H1 (cell line): ENCODE measurements at regions not wholly inside any gene's neighbourhood (a gene's known extent, or its start where the extent isn't known, plus 50 kb on each side); places are given as distances from the start of the nearest gene placed in this dataset.

Experiments used
- CTCF ChIA-PET: fragments of 300-600 bp; sonication (Branson Sonifier 250); formaldehyde crosslinking; loops from one replicate; lab custom pipeline; 2021; ENCODE audit not compliant: partially characterized antibody; lab: Charles Lee
- POLR2A ChIA-PET: fragments of 300-600 bp; sonication (Branson Sonifier 250); formaldehyde crosslinking; loops from one replicate; lab custom pipeline; 2021; ENCODE audit warnings: inconsistent platforms; ENCODE audit not compliant: partially characterized antibody; lab: Charles Lee
- DNase-seq, 2 experiments: peaks; one replicate each; pipeline versions ENCODE4 v3.0.0 to v3.0.0-alpha.2; 2010 to 2022; ENCODE audit warnings: low spot score in 2 of 2, low read depth in 1 of 2, mixed read lengths in 1 of 2
- FAIRE-seq: peaks from 2 replicates; lab custom pipeline; 2011; peaks lifted over from hg19 to GRCh38; lab: Jason Lieb, UNC
- H2AFZ ChIP-seq: 2 replicates; pipeline ENCODE4 v1.8.1; 2012; ENCODE audit warnings: low read length, inconsistent platforms
- H2AK5ac ChIP-seq: 2 replicates; pipeline ENCODE4 v1.6.1; 2013; ENCODE audit warnings: low read depth, low read length
- H2BK120ac ChIP-seq: replicated peaks from 2 replicates; pipeline ENCODE3; 2013; ENCODE audit warnings: low read depth, low read length, inconsistent platforms
- H2BK12ac ChIP-seq: 2 replicates; pipeline ENCODE4 v1.6.1; 2013; ENCODE audit warnings: low read depth, low read length
- H2BK15ac ChIP-seq: 2 replicates; pipeline ENCODE4 v1.6.1; 2013; ENCODE audit warnings: low read length
- H2BK20ac ChIP-seq: 2 replicates; pipeline ENCODE4 v1.6.1; 2013; ENCODE audit warnings: low read length
- H2BK5ac ChIP-seq: 2 replicates; pipeline ENCODE4 v1.6.1; 2013; ENCODE audit warnings: low read depth, low read length
- H3K14ac ChIP-seq: 2 replicates; pipeline ENCODE4 v1.6.1; 2013; ENCODE audit warnings: inconsistent platforms; ENCODE audit not compliant: insufficient read length
- H3K18ac ChIP-seq: 2 replicates; pipeline ENCODE4 v1.6.1; 2013; ENCODE audit warnings: low read length; ENCODE audit errors: extremely low read depth
- H3K23ac ChIP-seq: 2 replicates; pipeline ENCODE4 v1.6.1; 2013; ENCODE audit warnings: inconsistent platforms; ENCODE audit not compliant: insufficient read length
- H3K23me2 ChIP-seq: 2 replicates; pipeline ENCODE4 v1.6.1; 2013; ENCODE audit warnings: low read depth, low read length
- H3K27ac ChIP-seq: 2 replicates; pipeline ENCODE4 v1.6.1; 2011; ENCODE audit warnings: low read depth, low read length, inconsistent platforms
- H3K27me3 ChIP-seq, 4 experiments: replicated peaks in 1 of 4; 1 replicate in 1 of 4; 2 replicates in 3 of 4; pipeline versions ENCODE4 v1.6.1 to v1.8.1; 2011 to 2013; ENCODE audit warnings: low read length in 3 of 4, mild to moderate bottlenecking in 3 of 4, inconsistent platforms in 2 of 4, mixed read lengths in 2 of 4, moderate library complexity in 1 of 4; ENCODE audit not compliant: control insufficient read depth in 3 of 4, insufficient read depth in 3 of 4; ENCODE audit errors: extremely low read depth in 1 of 4
- H3K36me3 ChIP-seq, 4 experiments: 2 replicates each; pipeline versions ENCODE4 v1.6.1 to v1.8.1; 2011 to 2013; ENCODE audit warnings: mild to moderate bottlenecking in 4 of 4, low read length in 3 of 4, moderate library complexity in 2 of 4, control low read depth in 1 of 4, inconsistent platforms in 1 of 4; ENCODE audit not compliant: insufficient read depth in 4 of 4, control insufficient read depth in 2 of 4
- H3K4ac ChIP-seq: replicated peaks from 2 replicates; pipeline ENCODE3; 2013; ENCODE audit warnings: low read length, low read depth, mixed read lengths, inconsistent platforms; ENCODE audit not compliant: insufficient read length
- H3K4me1 ChIP-seq, 4 experiments: replicated peaks in 1 of 4; 1 replicate in 1 of 4; 2 replicates in 3 of 4; pipeline versions ENCODE4 v1.6.1 to v1.8.1; 2011 to 2013; ENCODE audit warnings: low read length in 3 of 4, inconsistent platforms in 2 of 4, mixed read lengths in 1 of 4; ENCODE audit not compliant: insufficient read depth in 4 of 4, control insufficient read depth in 3 of 4
- H3K4me2 ChIP-seq, 2 experiments: 2 replicates each; pipeline versions ENCODE4 v1.6.1 to v1.8.1; 2011 to 2013; ENCODE audit warnings: low read depth in 2 of 2, low read length in 2 of 2, control low read depth in 1 of 2, inconsistent platforms in 1 of 2, mild to moderate bottlenecking in 1 of 2; ENCODE audit not compliant: insufficient read depth in 1 of 2
- H3K4me3 ChIP-seq, 4 experiments: fragments of 200-600, 300-600 bp in 1 of 4; sonication (generic), shearing (Covaris generic), sonication (Bioruptor Twin) in 1 of 4; 2 replicates each; pipeline versions ENCODE4 v1.5.1 to v1.8.1; 2011 to 2016; ENCODE audit warnings: low read length in 4 of 4, low read depth in 3 of 4, control low read depth in 2 of 4, inconsistent platforms in 2 of 4, mild to moderate bottlenecking in 2 of 4, mixed read lengths in 1 of 4, moderate library complexity in 1 of 4; ENCODE audit not compliant: insufficient read depth in 2 of 4; ENCODE audit errors: extremely low read depth in 1 of 4
- H3K56ac ChIP-seq: replicated peaks from 2 replicates; pipeline ENCODE3; 2013; ENCODE audit warnings: low read depth, mild to moderate bottlenecking, mixed read lengths, low read length, inconsistent platforms; ENCODE audit not compliant: insufficient read length
- H3K79me1 ChIP-seq: 2 replicates; pipeline ENCODE4 v1.6.1; 2013; ENCODE audit warnings: low read depth, low read length, control low read depth
- H3K79me2 ChIP-seq, 2 experiments: 2 replicates each; pipeline versions ENCODE4 v1.6.1 to v1.8.1; 2012 to 2013; ENCODE audit warnings: low read length in 2 of 2, mild to moderate bottlenecking in 2 of 2, inconsistent platforms in 1 of 2; ENCODE audit not compliant: insufficient read depth in 2 of 2, control insufficient read depth in 1 of 2
- H3K9ac ChIP-seq, 4 experiments: replicated peaks in 1 of 4; 1 replicate in 1 of 4; 2 replicates in 3 of 4; pipeline versions ENCODE4 v1.6.1 to v1.8.1; 2011 to 2013; ENCODE audit warnings: low read depth in 3 of 4, low read length in 3 of 4, control low read depth in 2 of 4, mild to moderate bottlenecking in 2 of 4, moderate library complexity in 2 of 4, inconsistent platforms in 1 of 4; ENCODE audit errors: extremely low read depth in 1 of 4
- H3K9me3 ChIP-seq, 2 experiments: 2 replicates each; pipeline versions ENCODE4 v1.6.1 to v1.8.1; 2012 to 2013; ENCODE audit warnings: mild to moderate bottlenecking in 2 of 2, moderate library complexity in 2 of 2, control low read depth in 1 of 2, inconsistent platforms in 1 of 2, low read depth in 1 of 2, low read length in 1 of 2, mixed read lengths in 1 of 2; ENCODE audit not compliant: insufficient read depth in 2 of 2
- H4K20me1 ChIP-seq, 2 experiments: replicated peaks in 1 of 2; 2 replicates each; pipeline versions ENCODE3 to v1.8.1; 2011 to 2013; ENCODE audit warnings: inconsistent platforms in 2 of 2, low read length in 2 of 2, mild to moderate bottlenecking in 1 of 2; ENCODE audit not compliant: insufficient read depth in 2 of 2, control insufficient read depth in 1 of 2
- H4K5ac ChIP-seq: 2 replicates; pipeline ENCODE4 v1.6.1; 2013; ENCODE audit warnings: low read length, low read depth, mixed read lengths, inconsistent platforms; ENCODE audit not compliant: insufficient read length
- H4K8ac ChIP-seq: 2 replicates; pipeline ENCODE4 v1.8.0; 2013; ENCODE audit warnings: mild to moderate bottlenecking, moderate library complexity, low read length, inconsistent platforms; ENCODE audit not compliant: insufficient read depth; ENCODE audit errors: extremely low read depth
- H4K91ac ChIP-seq: replicated peaks from 2 replicates; pipeline ENCODE3; 2013; ENCODE audit warnings: low read length, mixed read lengths, inconsistent platforms; ENCODE audit not compliant: insufficient read length
- ASH2L ChIP-seq: fragments of 200-600, 300-600 bp; sonication (generic); IDR thresholded peaks from one replicate; pipeline ENCODE4 v1.7.1; 2017; ENCODE audit warnings: low read length
- BRCA1 ChIP-seq: IDR thresholded peaks from 2 replicates; pipeline ENCODE4 v1.6.1; 2012; ENCODE audit warnings: low read depth, low read length, improper control_type of control experiment
- CEBPB ChIP-seq: IDR thresholded peaks from 2 replicates; pipeline ENCODE4 v1.6.1; 2012; ENCODE audit warnings: low read depth, low read length
- EZH2 ChIP-seq: fragments of 200-600 bp; sonication (generic); IDR thresholded peaks from 2 replicates; pipeline ENCODE4 v1.7.1; 2012; ENCODE audit warnings: low read depth, mild to moderate bottlenecking, moderate library complexity, low read length, inconsistent platforms; ENCODE audit not compliant: severe bottlenecking
- HDAC2 ChIP-seq, 2 experiments: fragments of 300-600 bp in 1 of 2; sonication (generic) in 1 of 2; IDR thresholded peaks; 2 replicates each; pipeline ENCODE4 v1.6.1; 2011 to 2012; ENCODE audit warnings: low read depth in 2 of 2, low read length in 2 of 2, mild to moderate bottlenecking in 2 of 2, moderate library complexity in 2 of 2, borderline replicate concordance in 1 of 2, inconsistent platforms in 1 of 2
- JUND ChIP-seq: IDR thresholded peaks from 2 replicates; pipeline ENCODE4 v1.6.1; 2011; ENCODE audit warnings: mild to moderate bottlenecking, improper control_type of control experiment, low read length
- NRF1 ChIP-seq: IDR thresholded peaks from 2 replicates; pipeline ENCODE4 v1.6.1; 2011; ENCODE audit warnings: mild to moderate bottlenecking, low read depth, low read length, improper control_type of control experiment
- PHF8 ChIP-seq: fragments of 200-600 bp; sonication (generic); conservative IDR thresholded peaks from 2 replicates; pipeline ENCODE4 v1.7.1; 2012; ENCODE audit warnings: low read depth, mild to moderate bottlenecking, inconsistent platforms, low read length, moderate library complexity
- RAD21 ChIP-seq, 2 experiments: IDR thresholded peaks in 1 of 2; conservative IDR thresholded peaks in 1 of 2; 2 replicates each; pipeline ENCODE4 v1.6.1; 2011; ENCODE audit warnings: low read depth in 2 of 2, low read length in 2 of 2, improper control_type of control experiment in 1 of 2, inconsistent platforms in 1 of 2, mild to moderate bottlenecking in 1 of 2, moderate library complexity in 1 of 2
- SIX5 ChIP-seq: IDR thresholded peaks from 2 replicates; pipeline ENCODE4 v1.6.1; 2011; ENCODE audit warnings: mild to moderate bottlenecking, low read depth, low read length
- SP4 ChIP-seq: IDR thresholded peaks from 2 replicates; pipeline ENCODE4 v1.6.1; 2012; ENCODE audit warnings: low read length, inconsistent platforms
- WGBS, 2 experiments: shearing (Covaris generic) in 1 of 2; methylation state at CpG; one replicate each; pipeline versions ENCODE4 v1.1.6 to v1.1.7; 2013 to 2015; ENCODE audit warnings: low lambda C conversion rate in 2 of 2, mixed read lengths in 2 of 2, inconsistent platforms in 1 of 2, low coverage in 1 of 2, missing lambda C conversion rate in 1 of 2; ENCODE audit not compliant: insufficient replicate concordance in 2 of 2, insufficient coverage in 1 of 2, insufficient read length in 1 of 2; ENCODE audit errors: extremely low coverage in 1 of 2, missing lambda C conversion rate in 1 of 2; 5-methylcytosine and 5-hydroxymethylcytosine counted together
- TF ChIP-seq, protein P1 (sequence below): IDR thresholded peaks from 2 replicates; pipeline ENCODE4 v1.6.1; 2011; ENCODE audit warnings: low read depth, mild to moderate bottlenecking, low read length; ENCODE audit not compliant: insufficient read depth

DNA sequence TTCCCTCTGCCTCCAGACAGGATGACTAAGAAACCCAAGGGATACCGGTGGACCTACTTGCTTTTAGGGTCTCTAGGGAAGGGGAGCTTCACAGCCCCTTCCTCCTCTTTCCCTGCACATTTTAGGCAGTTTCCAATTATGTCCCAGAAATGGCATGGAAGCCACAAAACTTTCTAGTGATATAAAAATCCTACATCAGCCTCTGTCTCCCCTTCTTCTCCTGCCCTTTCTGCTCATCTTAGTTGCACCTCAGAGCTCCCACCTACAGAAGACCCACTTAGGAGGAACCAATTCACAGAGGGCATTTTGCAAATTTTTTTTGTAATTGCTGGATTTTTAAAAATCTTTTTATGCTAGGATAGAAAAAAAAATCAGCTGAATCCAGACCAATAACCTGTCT is 263.1 kb downstream of the TNS1 start (continued):
- no peak for TF ChIP-seq BRCA1

- no peak overlapping the region for H2AK5ac ChIP-seq
- no peak overlapping the region for H3K18ac ChIP-seq
- H3K79me2 ChIP-seq, result no peaks in the 10 kb centered on the region
- H3K9me3 ChIP-seq, result no peaks in the 10 kb centered on the region
- no peak overlapping the region for H4K91ac ChIP-seq
- no peak for DNase-seq
- H2BK120ac ChIP-seq, result no peak overlapping the region
- H4K20me1 ChIP-seq, result no peaks in the 10 kb centered on the region
- no peak overlapping the region for H2BK20ac ChIP-seq
- CTCF ChIA-PET, result interaction anchor here (0.7 to 1.6 kb wide), 2 partner anchors 18 to 614 kb away, joined by 3 to 4 read pairs; no protein-coding TSS in a partner anchor
- H3K4me3 ChIP-seq, result no peak overlapping the region
- TF ChIP-seq, protein P1, sequence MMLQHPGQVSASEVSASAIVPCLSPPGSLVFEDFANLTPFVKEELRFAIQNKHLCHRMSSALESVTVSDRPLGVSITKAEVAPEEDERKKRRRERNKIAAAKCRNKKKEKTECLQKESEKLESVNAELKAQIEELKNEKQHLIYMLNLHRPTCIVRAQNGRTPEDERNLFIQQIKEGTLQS, result no peak
- TF ChIP-seq ASH2L (no peak), CEBPB (no peak), PHF8 (no peak), SP4 (no peak), SIX5 (no peak), EZH2 (no peak), NRF1 (no peak), JUND (no peak), HDAC2 (IDR thresholded peaks at IDR 0.05; ENCODE audit: borderline replicate concordance in 1 of 2, low read depth in 2 of 2, low read length in 2 of 2) (no peak), RAD21 (IDR thresholded peaks at IDR 0.05 in 1 of 2, conservative IDR thresholded peaks at IDR 0.05 in 1 of 2; ENCODE audit: low read depth in 2 of 2, low read length in 2 of 2) (no peak)
- TF ChIP-seq, all 59 proteins: peak for 0
- no peak for FAIRE-seq
- no peak overlapping the region for H3K14ac ChIP-seq
- no peaks in the 10 kb centered on the region for H3K79me1 ChIP-seq
- whole genome bisulfite sequencing, 2 experiments, result 79% methylated on average over 3 of the region's 3 CpGs; no CpG with 5 or more reads in 1 of the 2 experiments
- no peaks in the 10 kb centered on the region for H3K23me2 ChIP-seq
- H3K4me2 ChIP-seq, result no peak overlapping the region
- H3K36me3 ChIP-seq, result no peaks in the 10 kb centered on the region
- no peaks in the 10 kb centered on the region for H3K4me1 ChIP-seq
- no peak overlapping the region for H3K23ac ChIP-seq
- H2BK15ac ChIP-seq, result no peak overlapping the region
- no peak overlapping the region for H2BK12ac ChIP-seq
- H3K9ac ChIP-seq, result no peak overlapping the region
- H3K56ac ChIP-seq, result no peak overlapping the region
- no peaks in the 10 kb centered on the region for H3K27me3 ChIP-seq
- H3K27ac ChIP-seq, result no peak overlapping the region
- H2AFZ ChIP-seq, result no peak overlapping the region
- peak overlapping the region; percentile 37; the same call in 1 of the 2 replicates for H4K8ac ChIP-seq
- H3K4ac ChIP-seq, result no peak overlapping the region
- H4K5ac ChIP-seq, result no peak overlapping the region
- POLR2A ChIA-PET, result no interaction called here
- H2BK5ac ChIP-seq, result no peak overlapping the region
Observed at GRCh38 chr2:217738061-217738460, 264.7 kb downstream of the TNS1 start.
